SK-N-MC (cell line): ENCODE measurements at regions not wholly inside any gene's neighbourhood (a gene's known extent, or its start where the extent isn't known, plus 50 kb on each side); places are given as distances from the start of the nearest gene placed in this dataset.

Experiments used
- DNase-seq: peaks from one replicate; pipeline ENCODE4 v3.0.0-alpha.2; 2011; ENCODE audit warnings: low read depth, low spot score
- H3K27ac ChIP-seq: fragments of 200-600 bp; sonication (generic); 2 replicates; pipeline ENCODE4 v1.5.1; 2016; ENCODE audit warnings: mixed run types
- H3K36me3 ChIP-seq: fragments of 200-600 bp; sonication (generic); 2 replicates; pipeline ENCODE4 v1.6.1; 2017; ENCODE audit warnings: antibody characterized with exemption, low read length, mixed read lengths; ENCODE audit not compliant: insufficient read depth
- H3K4me3 ChIP-seq: fragments of 200-600 bp; sonication (generic); 2 replicates; pipeline ENCODE4 v1.5.1; 2016
- H3K9ac ChIP-seq: fragments of 200-600 bp; sonication (generic); 2 replicates; pipeline ENCODE4 v1.8.0; 2017; ENCODE audit warnings: mixed run types, mixed read lengths; ENCODE audit not compliant: insufficient read length
- H3K9me3 ChIP-seq: fragments of 200-600 bp; sonication (generic); 2 replicates; pipeline ENCODE4 v1.6.1; 2017; ENCODE audit warnings: low read depth, mild to moderate bottlenecking, antibody characterized with exemption, low read length, moderate library complexity, mixed read lengths
- EZH2 ChIP-seq: fragments of 200-600 bp; sonication (generic); IDR thresholded peaks from one replicate; pipeline ENCODE4 v1.6.1; 2017; ENCODE audit warnings: antibody characterized with exemption
- FOXP2 ChIP-seq: optimal IDR thresholded peaks from 2 replicates; pipeline ENCODE3; 2011; ENCODE audit warnings: mild to moderate bottlenecking, moderate library complexity; ENCODE audit not compliant: insufficient read depth; ENCODE audit errors: extremely low read length, control extremely low read depth
- POLR2AphosphoS5 ChIP-seq: IDR thresholded peaks from 2 replicates; pipeline ENCODE4 v1.6.1; 2012; ENCODE audit warnings: mild to moderate bottlenecking, low read depth, low read length, borderline replicate concordance

DNA sequence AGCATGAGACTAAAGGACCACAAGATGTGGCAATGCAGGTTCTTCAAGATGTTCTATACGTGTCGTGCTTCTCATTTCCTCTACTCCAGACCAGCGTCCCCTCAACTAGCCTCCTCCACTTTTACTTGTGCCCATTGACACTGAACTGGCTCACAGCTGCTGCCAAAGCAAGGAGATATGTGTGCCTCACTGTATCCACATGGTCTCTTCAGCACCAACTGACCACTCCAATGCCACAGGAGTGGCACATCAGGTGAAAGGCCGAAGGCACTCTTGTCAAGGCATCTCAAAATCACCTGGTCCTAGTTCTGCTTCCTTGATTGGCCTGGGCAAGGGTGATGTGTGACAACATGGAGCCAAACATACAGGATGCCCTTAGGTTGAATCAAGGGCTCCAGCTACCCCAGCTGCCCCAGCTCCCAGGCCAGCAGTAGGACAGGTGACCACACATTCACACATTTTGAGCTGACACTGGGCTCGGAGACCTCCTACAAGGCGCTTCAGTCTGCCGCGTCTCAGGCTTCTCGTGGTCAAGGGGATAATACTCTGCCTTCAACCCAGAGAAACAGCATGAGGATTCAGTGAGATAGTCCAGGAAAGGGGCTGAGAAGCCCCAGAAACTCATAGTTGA lies 205.2 kb upstream of the CDH4 start:
- no peaks in the 10 kb centered on the region for H3K36me3 ChIP-seq
- no peak overlapping the region for H3K9ac ChIP-seq
- H3K27ac ChIP-seq = no peak overlapping the region
- TF ChIP-seq EZH2 (no peak), POLR2AphosphoS5 (no peak), FOXP2 (no peak)
- no peaks in the 10 kb centered on the region for H3K9me3 ChIP-seq
- no peak overlapping the region for H3K4me3 ChIP-seq
- no peak for DNase-seq

DNA sequence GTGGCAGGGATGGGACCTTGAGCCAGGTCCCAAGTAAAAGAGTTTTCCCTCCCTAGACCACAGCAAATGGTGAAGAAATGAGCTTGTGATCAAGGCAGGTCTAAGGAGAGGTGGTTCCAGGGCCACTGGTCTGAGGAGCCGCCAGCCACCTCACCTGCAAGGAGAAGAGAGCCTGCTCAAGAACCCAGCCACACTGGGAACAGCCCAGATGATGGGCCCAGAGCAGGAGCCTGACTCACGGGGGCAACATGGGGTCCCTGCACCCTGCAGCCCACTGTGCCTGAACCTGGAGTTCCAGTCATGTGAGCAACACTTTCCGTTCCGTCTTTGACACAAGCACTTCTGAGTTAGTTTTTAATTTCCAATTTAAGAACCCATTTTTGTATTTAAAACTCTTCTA lies 204.5 kb upstream of the CDH4 start:
- DNase-seq = no peak
- no peaks in the 10 kb centered on the region for H3K36me3 ChIP-seq
- no peaks in the 10 kb centered on the region for H3K9me3 ChIP-seq
- no peak overlapping the region for H3K27ac ChIP-seq
- no peak overlapping the region for H3K4me3 ChIP-seq
- H3K9ac ChIP-seq = no peak overlapping the region
- TF ChIP-seq EZH2 = no peak
- TF ChIP-seq POLR2AphosphoS5 = no peak
- no peak for TF ChIP-seq FOXP2

DNA sequence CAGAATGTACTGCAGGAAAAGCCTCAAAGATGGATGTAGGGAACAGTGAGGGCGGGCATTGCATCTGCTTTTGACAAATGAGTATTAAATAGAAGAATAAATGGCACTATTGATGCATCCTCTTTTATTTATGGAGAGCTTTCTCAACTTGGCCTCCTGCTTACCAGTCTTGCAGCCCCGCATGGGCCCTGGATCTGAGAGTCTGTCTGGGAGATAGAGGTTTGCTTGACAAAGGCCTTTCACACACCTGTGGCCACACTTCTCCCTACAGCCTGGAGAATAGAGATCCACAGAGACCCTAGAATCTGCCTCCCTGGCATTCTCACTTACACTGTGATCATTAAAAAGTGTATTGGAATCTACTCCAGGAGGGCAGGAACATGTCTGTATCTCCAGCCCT lies 203.8 kb upstream of the CDH4 start:
- Histone ChIP-seq H3K36me3 (no peaks in the 10 kb centered on the region), H3K4me3 (no peak overlapping the region), H3K27ac (no peak overlapping the region), H3K9ac (no peak overlapping the region), H3K9me3 (no peaks in the 10 kb centered on the region)
- no peak for DNase-seq
- no peak for TF ChIP-seq FOXP2
- no peak for TF ChIP-seq EZH2
- no peak for TF ChIP-seq POLR2AphosphoS5

DNA sequence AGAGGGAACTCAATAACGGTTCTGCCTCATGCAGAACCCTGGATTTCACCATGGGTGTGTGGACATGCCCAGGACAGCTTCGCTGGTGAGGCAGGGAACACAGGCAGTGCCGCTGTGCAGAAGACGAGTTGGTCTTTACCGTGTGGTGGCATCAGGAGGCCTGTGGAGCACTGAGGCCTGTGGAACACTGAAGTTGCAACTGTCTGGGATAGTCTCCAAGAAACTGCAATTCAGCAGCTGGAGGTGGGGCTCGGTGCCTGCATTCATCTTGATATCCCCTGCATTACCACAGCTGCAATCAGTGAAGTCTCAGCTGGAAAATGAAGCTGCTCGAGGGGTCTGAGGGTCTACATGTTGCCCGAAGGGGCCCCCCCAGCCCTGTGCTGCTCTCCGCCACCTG lies 202.4 kb upstream of the CDH4 start:
- Histone ChIP-seq H3K9ac (no peak overlapping the region), H3K27ac (no peak overlapping the region), H3K4me3 (no peak overlapping the region), H3K36me3 (no peaks in the 10 kb centered on the region), H3K9me3 (no peaks in the 10 kb centered on the region)
- TF ChIP-seq EZH2 (no peak), FOXP2 (no peak), POLR2AphosphoS5 (no peak)
- no peak for DNase-seq

DNA sequence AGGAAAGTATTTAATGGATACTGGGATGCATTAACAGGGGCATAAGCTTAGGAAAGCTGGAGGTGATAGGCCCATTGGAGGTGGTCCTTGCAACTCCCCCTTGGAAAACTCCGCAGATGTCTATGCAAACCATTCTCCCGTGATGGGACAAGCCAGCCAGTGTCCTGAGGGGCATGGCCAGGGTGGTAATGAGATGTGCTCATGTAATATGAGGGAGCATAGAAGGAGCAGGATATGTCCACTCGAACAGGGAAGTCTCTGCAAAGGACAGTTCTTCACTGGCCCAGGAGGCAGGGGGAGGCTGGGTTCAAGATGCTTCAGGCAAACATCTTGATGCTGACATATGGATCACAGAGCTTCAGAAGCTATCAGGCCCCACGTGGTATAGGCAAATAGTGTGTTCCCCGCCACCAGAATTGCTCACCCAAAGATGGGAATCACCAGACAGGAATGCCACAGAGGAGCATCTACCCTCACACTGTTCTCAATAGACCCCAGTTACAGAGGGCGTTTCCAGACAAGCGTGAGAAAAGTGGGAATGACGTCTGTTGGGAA lies 201.6 kb upstream of the CDH4 start:
- TF ChIP-seq FOXP2 (no peak), POLR2AphosphoS5 (no peak), EZH2 (no peak)
- Histone ChIP-seq H3K36me3 (no peaks in the 10 kb centered on the region), H3K4me3 (no peak overlapping the region), H3K9me3 (no peaks in the 10 kb centered on the region), H3K27ac (no peak overlapping the region), H3K9ac (no peak overlapping the region)
- DNase-seq = no peak

DNA sequence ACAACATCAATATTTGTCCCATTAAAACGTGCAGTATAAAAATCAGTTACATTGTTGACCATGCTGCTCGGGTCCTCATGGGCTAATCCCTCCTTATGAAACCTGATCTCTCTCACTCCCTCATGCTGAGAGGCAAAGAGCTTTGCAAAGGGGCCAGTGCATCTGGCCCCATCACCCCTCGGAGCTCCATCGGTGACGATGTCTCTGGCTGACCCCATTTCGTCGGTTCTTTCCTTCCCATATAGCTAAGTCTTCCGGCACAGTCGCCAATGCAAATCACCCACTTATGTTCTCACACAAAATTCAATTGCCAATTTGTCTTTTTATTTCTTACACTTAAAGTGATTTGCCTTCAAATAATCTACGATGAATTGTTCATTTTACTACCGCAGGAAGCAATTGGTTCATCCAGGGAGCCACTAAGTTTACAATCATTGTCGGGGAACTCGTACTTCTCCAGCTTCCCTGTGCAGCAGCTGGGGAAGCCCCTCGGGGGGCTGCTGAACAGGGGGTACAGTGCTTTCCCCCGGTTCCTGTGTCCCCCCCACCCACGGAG lies 199.8 kb upstream of the CDH4 start:
- TF ChIP-seq EZH2 = no peak
- Histone ChIP-seq H3K9me3 (no peaks in the 10 kb centered on the region), H3K36me3 (no peaks in the 10 kb centered on the region), H3K4me3 (no peak overlapping the region), H3K27ac (no peak overlapping the region), H3K9ac (no peak overlapping the region)
- no peak for DNase-seq

DNA sequence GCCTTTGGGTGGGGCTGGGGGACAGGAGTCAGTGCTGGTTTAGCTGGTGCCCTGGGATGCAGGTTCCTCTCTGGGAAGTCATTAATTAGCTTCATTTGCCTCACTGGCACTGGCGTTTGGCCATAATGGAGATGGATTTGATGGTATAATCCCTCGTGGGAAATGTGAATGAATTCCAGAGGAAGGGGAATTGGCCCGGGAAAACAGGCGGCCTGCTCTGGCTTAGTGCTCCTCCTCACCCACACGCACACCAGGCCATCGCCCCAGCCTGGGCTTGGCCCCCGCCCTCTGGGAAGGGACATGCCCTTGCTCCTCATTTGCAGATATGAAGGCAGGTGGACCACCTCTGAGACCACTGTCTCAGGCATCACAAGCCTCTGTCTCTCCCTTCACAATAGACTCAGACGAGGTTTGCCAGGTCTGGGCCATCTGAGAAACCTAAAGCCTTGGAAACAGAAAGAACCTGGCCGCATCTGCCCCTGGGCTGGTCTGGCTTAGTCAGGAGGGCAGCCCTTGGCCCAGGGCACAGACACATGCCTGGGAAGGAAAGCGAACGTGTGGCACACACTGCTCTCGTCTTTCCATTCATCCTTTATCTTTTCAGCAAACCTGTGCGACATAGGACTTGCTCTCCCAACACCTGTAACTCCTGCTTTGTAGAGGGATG lies 199.2 kb upstream of the CDH4 start:
- Histone ChIP-seq H3K36me3 (no peaks in the 10 kb centered on the region), H3K9ac (no peak overlapping the region), H3K27ac (no peak overlapping the region), H3K4me3 (no peak overlapping the region), H3K9me3 (no peaks in the 10 kb centered on the region)
- TF ChIP-seq EZH2 (no peak), FOXP2 (no peak), POLR2AphosphoS5 (no peak)
- no peak for DNase-seq

DNA sequence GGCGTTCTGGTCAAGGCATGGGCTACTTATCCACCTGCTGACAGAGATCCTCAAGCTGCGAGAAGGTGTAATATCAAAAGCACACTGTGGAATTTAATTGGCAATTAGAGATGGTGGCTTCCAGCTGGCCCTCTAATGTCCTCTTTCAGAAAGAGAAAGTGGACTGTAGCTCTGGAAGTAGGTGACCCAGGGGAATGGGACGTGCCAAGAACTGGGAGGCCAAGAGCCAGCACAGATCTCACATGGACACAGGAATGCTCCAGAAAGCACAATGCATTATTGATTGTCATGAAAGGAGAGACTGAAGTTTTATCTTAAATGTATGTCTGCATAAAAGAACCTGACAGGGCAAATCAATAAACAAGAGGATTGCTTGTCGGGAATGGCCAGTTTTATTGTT lies 198.6 kb upstream of the CDH4 start:
- no peak overlapping the region for H3K4me3 ChIP-seq
- no peak for DNase-seq
- H3K9me3 ChIP-seq = no peaks in the 10 kb centered on the region
- H3K9ac ChIP-seq = no peak overlapping the region
- H3K27ac ChIP-seq = no peak overlapping the region
- TF ChIP-seq EZH2 (no peak), FOXP2 (no peak), POLR2AphosphoS5 (no peak)
- H3K36me3 ChIP-seq = no peaks in the 10 kb centered on the region

DNA sequence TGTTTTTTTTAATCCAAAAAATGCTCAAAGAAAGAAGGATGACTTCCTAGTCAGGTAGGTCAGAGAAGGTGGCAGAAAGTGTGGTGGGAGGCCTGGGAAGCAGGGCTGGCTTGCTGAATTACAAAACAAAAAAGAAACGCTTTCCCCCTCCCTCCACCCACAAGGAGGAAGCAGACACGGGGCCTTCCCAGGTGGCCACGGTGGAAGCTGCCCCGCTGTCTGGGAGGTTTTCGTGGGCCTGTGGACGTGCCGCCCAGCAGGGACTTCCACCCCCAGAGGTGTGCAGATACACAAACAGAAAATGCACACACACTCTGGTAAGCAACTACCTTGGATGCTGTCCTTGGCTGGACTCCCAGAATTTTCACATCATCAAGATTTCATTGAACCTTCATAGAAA lies 198.2 kb upstream of the CDH4 start:
- no peaks in the 10 kb centered on the region for H3K36me3 ChIP-seq
- no peak for TF ChIP-seq POLR2AphosphoS5
- TF ChIP-seq EZH2 = no peak
- TF ChIP-seq FOXP2 = no peak
- no peak for DNase-seq
- no peaks in the 10 kb centered on the region for H3K9me3 ChIP-seq
- H3K4me3 ChIP-seq = no peak overlapping the region
- H3K9ac ChIP-seq = no peak overlapping the region
- no peak overlapping the region for H3K27ac ChIP-seq
